ENCODE measurements at regions not wholly inside any gene's neighbourhood (a gene's known extent, or its start where the extent isn't known, plus 50 kb on each side); places are given as distances from the start of the nearest gene placed in this dataset.

- Histone ChIP-seq H3K36me3 (no peaks in the 10 kb centered on the region), H3K27me3 (no peaks in the 10 kb centered on the region), H3K27ac (no peak overlapping the region), H3K9me3 (no peaks in the 10 kb centered on the region), H3K4me1 (no peaks in the 10 kb centered on the region), H3K4me3 (no peak overlapping the region)
- intact Hi-C loops (cut with DNase I): no loop called here
- DNase-seq: no peak
- 43% methylated on average over 4 of the region's 7 CpGs for WGBS (ENCODE audit: insufficient coverage, low coverage, low lambda C conversion rate, missing lambda C conversion rate)
- TF ChIP-seq POLR2A (IDR thresholded peaks at IDR 0.05) (no peak), CTCF (IDR thresholded peaks at IDR 0.05) (no peak)
- no peak for ATAC-seq
Measured at GRCh38 chr2:173792166-173792565, 173.0 kb downstream of the SP3 start.

- no peaks in the 10 kb centered on the region for H3K9me3 ChIP-seq
- intact Hi-C loops (cut with DNase I): no loop called here
- TF ChIP-seq CTCF (IDR thresholded peaks at IDR 0.05): no peak
- no peak for TF ChIP-seq POLR2A (IDR thresholded peaks at IDR 0.05)
- no peak overlapping the region for H3K27ac ChIP-seq
- H3K36me3 ChIP-seq: no peaks in the 10 kb centered on the region
- DNase-seq (no peak), ATAC-seq (no peak)
- H3K4me1 ChIP-seq: no peaks in the 10 kb centered on the region
- no peaks in the 10 kb centered on the region for H3K27me3 ChIP-seq
- H3K4me3 ChIP-seq: no peak overlapping the region
- 50% methylated on average over 2 of the region's 3 CpGs for WGBS (ENCODE audit: insufficient coverage, low coverage, low lambda C conversion rate, missing lambda C conversion rate)
Measured at GRCh38 chr2:173792741-173793140, 172.4 kb downstream of the SP3 start.

DNA sequence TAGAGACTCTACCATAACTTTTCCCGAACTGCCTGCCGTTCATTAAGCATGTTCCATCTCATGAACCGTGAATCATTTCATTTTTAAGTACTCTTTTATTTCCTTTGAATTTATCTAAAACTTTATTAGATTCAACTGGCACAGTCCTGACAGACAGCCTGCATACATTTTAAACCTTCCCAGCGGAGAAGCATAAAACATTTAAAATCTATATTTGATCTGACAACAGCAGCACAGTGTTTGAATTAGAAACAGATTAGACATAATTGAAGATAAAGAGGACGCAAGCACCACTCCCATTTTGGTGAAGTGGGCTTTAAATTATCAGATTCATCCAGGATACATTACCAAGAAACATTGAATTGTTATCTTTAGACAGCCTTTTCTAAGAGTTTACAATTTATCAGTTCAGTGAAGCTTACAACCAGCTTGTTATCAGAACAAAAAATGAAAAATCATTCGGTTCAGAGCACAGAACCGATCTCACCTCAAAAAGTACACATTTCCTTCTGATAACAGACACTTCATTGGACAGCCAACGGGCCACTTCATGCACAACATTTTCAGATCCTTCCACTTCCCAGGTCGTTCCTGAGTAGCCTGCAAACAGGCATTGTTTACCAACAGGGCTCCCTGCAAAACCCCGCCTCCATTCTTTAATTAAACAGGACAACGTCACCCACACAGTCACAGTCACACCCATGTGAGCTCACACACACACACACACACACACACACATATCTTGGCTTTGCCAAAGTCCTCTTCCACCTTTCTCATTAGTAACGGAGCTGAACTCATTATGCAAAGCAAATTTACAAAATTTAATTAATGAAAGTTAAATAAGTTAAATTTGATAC is 171.2 kb downstream of the SP3 start:
- DNase-seq: no peak
- Histone ChIP-seq H3K27me3 (no peaks in the 10 kb centered on the region), H3K36me3 (no peaks in the 10 kb centered on the region), H3K27ac (no peak overlapping the region), H3K4me3 (no peak overlapping the region), H3K9me3 (no peaks in the 10 kb centered on the region), H3K4me1 (no peaks in the 10 kb centered on the region)
- no peak for TF ChIP-seq POLR2A (IDR thresholded peaks at IDR 0.05)
- no peak for TF ChIP-seq CTCF (IDR thresholded peaks at IDR 0.05)
- intact Hi-C loops (cut with DNase I): no loop called here
- peak in 1 of 4 donors; percentile 77 for ATAC-seq
- WGBS (ENCODE audit: insufficient coverage, low coverage, low lambda C conversion rate, missing lambda C conversion rate): 41% methylated on average over 11 of the region's 12 CpGs

- TF ChIP-seq POLR2A (IDR thresholded peaks at IDR 0.05) (no peak), CTCF (IDR thresholded peaks at IDR 0.05) (no peak)
- DNase-seq (no peak), ATAC-seq (no peak)
- no peaks in the 10 kb centered on the region for H3K36me3 ChIP-seq
- no peaks in the 10 kb centered on the region for H3K9me3 ChIP-seq
- no peaks in the 10 kb centered on the region for H3K27me3 ChIP-seq
- H3K4me3 ChIP-seq: no peak overlapping the region
- H3K27ac ChIP-seq: no peak overlapping the region
- intact Hi-C loops (cut with DNase I): no loop called here
- WGBS (ENCODE audit: insufficient coverage, low coverage, low lambda C conversion rate, missing lambda C conversion rate): 81% methylated on average over 3 of the region's 4 CpGs
- H3K4me1 ChIP-seq: no peaks in the 10 kb centered on the region
Measured at GRCh38 chr2:173797586-173798263, 167.4 kb downstream of the SP3 start.

Measured in right lobe of liver (tissue), 6 donors.